WTC11 (cell line): ENCODE measurements at regions not wholly inside any gene's neighbourhood (a gene's known extent, or its start where the extent isn't known, plus 50 kb on each side); places are given as distances from the start of the nearest gene placed in this dataset.

ENCODE experiments used
- ATAC-seq: fragments of 200-7000 bp; cut with Tn5 transposase; 2 replicates; pipeline ENCODE4 v1.10.0; 2021; ENCODE audit warnings: mild to moderate bottlenecking, moderate library complexity
- CTCF ChIA-PET: fragments of 300-600 bp; sonication (Branson Sonifier 250); formaldehyde crosslinking; loops from one replicate; lab custom pipeline; 2021; ENCODE audit warnings: antibody characterized with exemption; lab: Charles Lee
- POLR2A ChIA-PET: fragments of 350-600 bp; sonication (Branson Sonifier 250); formaldehyde crosslinking; loops from one replicate; lab custom pipeline; 2021; ENCODE audit warnings: antibody characterized with exemption; lab: Charles Lee
- DNase-seq: peaks from one replicate; pipeline ENCODE4 v3.0.0; 2021; ENCODE audit warnings: low spot score
- H3K27ac Mint-ChIP-seq: 2 replicates; pipeline ENCODE4 v1.8.0; 2021; ENCODE audit warnings: mixed read lengths
- H3K27me3 Mint-ChIP-seq: 2 replicates; pipeline ENCODE4 v1.8.0; 2021; ENCODE audit warnings: low read depth, mild to moderate bottlenecking, moderate library complexity, mixed read lengths
- H3K36me3 Mint-ChIP-seq: 2 replicates; pipeline ENCODE4 v1.8.0; 2021; ENCODE audit warnings: mixed read lengths
- H3K4me1 Mint-ChIP-seq: 2 replicates; pipeline ENCODE4 v1.8.0; 2022; ENCODE audit warnings: mixed read lengths
- H3K4me3 Mint-ChIP-seq: 2 replicates; pipeline ENCODE4 v1.8.0; 2021; ENCODE audit warnings: mild to moderate bottlenecking, moderate library complexity, mixed read lengths
- H3K9me3 Mint-ChIP-seq: 2 replicates; pipeline ENCODE4 v1.8.0; 2021; ENCODE audit warnings: mixed read lengths
- ELF4 ChIP-seq: sonication (generic); formaldehyde crosslinking; IDR thresholded peaks from 2 replicates; pipeline ENCODE4 v1.8.1; 2022; ENCODE audit warnings: low read depth, mild to moderate bottlenecking, moderate library complexity, missing genetic modification reagents
- EMX1 ChIP-seq: fragments of 250-450 bp; sonication (Bioruptor Pico); IDR thresholded peaks from 2 replicates; pipeline ENCODE4 v1.8.0; 2021; ENCODE audit warnings: mild to moderate bottlenecking
- FOXK1 ChIP-seq: sonication (generic); formaldehyde crosslinking; IDR thresholded peaks from 2 replicates; pipeline ENCODE4 v1.8.0; 2022; ENCODE audit warnings: mild to moderate bottlenecking, moderate library complexity, missing genetic modification reagents
- JAZF1 ChIP-seq: fragments of 250-450 bp; sonication (Bioruptor Pico); IDR thresholded peaks from 2 replicates; pipeline ENCODE4 v1.9.0; 2021; ENCODE audit warnings: moderate library complexity, mild to moderate bottlenecking, inconsistent platforms
- MXD4 ChIP-seq: fragments of 250-450 bp; sonication (Bioruptor Pico); IDR thresholded peaks from 2 replicates; pipeline ENCODE4 v1.8.0; 2021; ENCODE audit warnings: mild to moderate bottlenecking, moderate library complexity, borderline replicate concordance
- NR1H2 ChIP-seq: sonication (generic); formaldehyde crosslinking; IDR thresholded peaks from 2 replicates; pipeline ENCODE4 v1.9.0; 2021; ENCODE audit warnings: mild to moderate bottlenecking, moderate library complexity, missing genetic modification reagents
- NR3C1 ChIP-seq: sonication (generic); formaldehyde crosslinking; conservative IDR thresholded peaks from 2 replicates; pipeline ENCODE4 v1.8.1; 2023; ENCODE audit warnings: low read depth, mild to moderate bottlenecking, missing genetic modification reagents
- OVOL2 ChIP-seq: fragments of 250-450 bp; sonication (Bioruptor Pico); IDR thresholded peaks from 2 replicates; pipeline ENCODE4 v1.9.0; 2021; ENCODE audit warnings: mild to moderate bottlenecking, borderline replicate concordance
- RELA ChIP-seq: sonication (generic); formaldehyde crosslinking; IDR thresholded peaks from 2 replicates; pipeline ENCODE4 v1.8.1; 2022; ENCODE audit warnings: missing genetic modification reagents, mild to moderate bottlenecking, borderline replicate concordance
- RORB ChIP-seq: fragments of 250-450 bp; sonication (Bioruptor Pico); IDR thresholded peaks from 2 replicates; pipeline ENCODE4 v1.9.0; 2021; ENCODE audit warnings: mild to moderate bottlenecking
- SOX15 ChIP-seq: fragments of 250-450 bp; sonication (Bioruptor Pico); IDR thresholded peaks from 2 replicates; pipeline ENCODE4 v1.9.0; 2021; ENCODE audit warnings: mild to moderate bottlenecking
- ZNF232 ChIP-seq: sonication (generic); formaldehyde crosslinking; IDR thresholded peaks from 2 replicates; pipeline ENCODE4 v1.8.0; 2022; ENCODE audit warnings: mild to moderate bottlenecking, missing genetic modification reagents
- ZNF263 ChIP-seq: sonication (generic); formaldehyde crosslinking; IDR thresholded peaks from 2 replicates; pipeline ENCODE4 v1.8.1; 2022; ENCODE audit warnings: low read depth, mild to moderate bottlenecking, moderate library complexity, missing genetic modification reagents
- TF ChIP-seq, protein P1 (sequence below): sonication (generic); formaldehyde crosslinking; IDR thresholded peaks from 2 replicates; pipeline ENCODE4 v1.8.1; 2022; ENCODE audit warnings: mild to moderate bottlenecking, moderate library complexity, missing genetic modification reagents
- TF ChIP-seq, protein P2 (sequence below): sonication (generic); formaldehyde crosslinking; IDR thresholded peaks from 2 replicates; pipeline ENCODE4 v1.8.1; 2023; ENCODE audit warnings: mild to moderate bottlenecking, missing genetic modification reagents, moderate library complexity
- TF ChIP-seq, protein P3 (sequence below): fragments of 250-450 bp; sonication (Bioruptor Pico); IDR thresholded peaks from 2 replicates; pipeline ENCODE4 v1.9.0; 2021; ENCODE audit warnings: mild to moderate bottlenecking
- TF ChIP-seq, protein P4 (sequence below): sonication (generic); formaldehyde crosslinking; IDR thresholded peaks from 2 replicates; pipeline ENCODE4 v1.8.1; 2022; ENCODE audit warnings: low read depth, missing genetic modification reagents, borderline replicate concordance
- TF ChIP-seq, protein P5 (sequence below): fragments of 250-450 bp; sonication (Bioruptor Pico); IDR thresholded peaks from 2 replicates; pipeline ENCODE4 v1.9.0; 2021; ENCODE audit warnings: mild to moderate bottlenecking, borderline replicate concordance
- TF ChIP-seq, protein P6 (sequence below): fragments of 250-450 bp; sonication (Bioruptor Pico); IDR thresholded peaks from 2 replicates; pipeline ENCODE4 v1.9.0; 2021; ENCODE audit warnings: mild to moderate bottlenecking

DNA sequence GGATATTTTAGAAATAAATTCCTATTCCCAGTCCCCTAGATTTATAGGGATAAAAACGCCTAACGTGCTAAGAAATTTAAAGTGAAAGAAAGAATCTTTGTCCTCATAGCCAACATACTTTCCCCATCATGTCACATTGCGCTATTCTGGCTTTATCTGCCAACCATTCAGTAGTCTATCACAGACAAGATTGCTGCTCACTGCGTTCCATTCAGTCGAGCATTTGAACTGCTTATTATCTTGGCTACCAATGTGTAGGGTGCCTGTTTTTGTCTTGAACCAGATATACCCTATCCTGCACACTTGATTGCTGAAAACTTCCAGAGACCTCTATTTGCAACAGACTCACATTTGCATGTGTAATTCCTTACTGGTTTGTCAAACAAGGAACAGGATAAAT lies 751.5 kb downstream of the EPHA7 start:
- ChIA-PET CTCF (interaction anchor here (1.2 kb wide), 1 partner anchor 24 kb away, joined by 3 read pairs; no protein-coding TSS in a partner anchor), POLR2A (no interaction called here)
- H3K36me3 Mint-ChIP-seq, result no peaks in the 10 kb centered on the region
- no peaks in the 10 kb centered on the region for H3K27me3 Mint-ChIP-seq
- ATAC-seq (no peak), DNase-seq (no peak)
- TF ChIP-seq, protein P1, sequence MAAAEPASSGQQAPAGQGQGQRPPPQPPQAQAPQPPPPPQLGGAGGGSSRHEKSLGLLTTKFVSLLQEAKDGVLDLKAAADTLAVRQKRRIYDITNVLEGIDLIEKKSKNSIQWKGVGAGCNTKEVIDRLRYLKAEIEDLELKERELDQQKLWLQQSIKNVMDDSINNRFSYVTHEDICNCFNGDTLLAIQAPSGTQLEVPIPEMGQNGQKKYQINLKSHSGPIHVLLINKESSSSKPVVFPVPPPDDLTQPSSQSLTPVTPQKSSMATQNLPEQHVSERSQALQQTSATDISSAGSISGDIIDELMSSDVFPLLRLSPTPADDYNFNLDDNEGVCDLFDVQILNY (CRISPR knock-in tag), result no peak
- TF ChIP-seq RORB (CRISPR knock-in tag) (no peak), JAZF1 (CRISPR knock-in tag) (no peak), ELF4 (CRISPR knock-in tag) (no peak), OVOL2 (CRISPR knock-in tag) (no peak), NR1H2 (no peak), FOXK1 (no peak), EMX1 (CRISPR knock-in tag) (no peak)
- H3K4me1 Mint-ChIP-seq, result no peaks in the 10 kb centered on the region
- peaks cover 5% of the 10 kb centered on the region; the same call in 1 of the 2 replicates for H3K9me3 Mint-ChIP-seq
- H3K27ac Mint-ChIP-seq, result no peak overlapping the region
- H3K4me3 Mint-ChIP-seq, result no peak overlapping the region

DNA sequence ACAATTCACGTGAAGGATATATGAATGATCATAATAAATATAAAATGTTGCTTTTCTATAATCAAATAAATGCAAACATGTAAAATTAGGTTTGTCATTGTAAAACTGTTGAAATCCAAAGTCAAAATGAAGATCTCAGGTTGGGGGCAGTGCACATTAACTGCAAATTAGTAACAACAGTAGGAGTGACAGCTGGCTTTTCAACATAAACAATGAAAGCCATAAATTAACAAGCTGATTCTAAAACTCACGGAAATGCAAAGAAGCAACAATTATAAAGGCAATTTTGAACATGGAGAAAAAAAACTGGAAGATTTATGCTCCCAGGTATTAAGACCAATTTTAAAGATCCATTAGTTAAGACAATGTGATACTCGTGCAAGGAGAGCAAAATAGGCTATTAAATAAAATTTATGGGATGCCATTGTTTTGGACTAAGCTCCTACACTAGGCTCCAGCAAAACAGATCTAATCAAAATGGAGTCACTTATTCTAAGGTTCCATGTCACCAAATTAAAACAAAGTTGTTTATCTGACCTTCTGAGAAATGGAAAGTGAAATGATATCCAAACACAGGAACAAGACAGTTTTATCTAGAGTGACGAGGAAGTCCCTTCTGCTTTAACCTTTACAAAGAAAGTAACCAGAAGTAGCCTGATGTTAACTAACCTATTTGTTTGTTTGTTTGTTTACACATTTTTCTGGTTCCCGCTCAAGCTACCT lies 770.8 kb downstream of the EPHA7 start:
- POLR2A ChIA-PET, result no interaction called here
- ATAC-seq, result no peak
- no peak overlapping the region for H3K27ac Mint-ChIP-seq
- 0 out of 2 replicates have a peak, but pooled peaks cover 2% of the 10 kb centered on the region for H3K4me1 Mint-ChIP-seq
- CTCF ChIA-PET, result no interaction called here
- TF ChIP-seq, protein P2, sequence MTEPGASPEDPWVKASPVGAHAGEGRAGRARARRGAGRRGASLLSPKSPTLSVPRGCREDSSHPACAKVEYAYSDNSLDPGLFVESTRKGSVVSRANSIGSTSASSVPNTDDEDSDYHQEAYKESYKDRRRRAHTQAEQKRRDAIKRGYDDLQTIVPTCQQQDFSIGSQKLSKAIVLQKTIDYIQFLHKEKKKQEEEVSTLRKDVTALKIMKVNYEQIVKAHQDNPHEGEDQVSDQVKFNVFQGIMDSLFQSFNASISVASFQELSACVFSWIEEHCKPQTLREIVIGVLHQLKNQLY, result no peak
- TF ChIP-seq NR1H2 (no peak), ELF4 (CRISPR knock-in tag) (no peak), MXD4 (CRISPR knock-in tag) (no peak)
- TF ChIP-seq, protein P3, sequence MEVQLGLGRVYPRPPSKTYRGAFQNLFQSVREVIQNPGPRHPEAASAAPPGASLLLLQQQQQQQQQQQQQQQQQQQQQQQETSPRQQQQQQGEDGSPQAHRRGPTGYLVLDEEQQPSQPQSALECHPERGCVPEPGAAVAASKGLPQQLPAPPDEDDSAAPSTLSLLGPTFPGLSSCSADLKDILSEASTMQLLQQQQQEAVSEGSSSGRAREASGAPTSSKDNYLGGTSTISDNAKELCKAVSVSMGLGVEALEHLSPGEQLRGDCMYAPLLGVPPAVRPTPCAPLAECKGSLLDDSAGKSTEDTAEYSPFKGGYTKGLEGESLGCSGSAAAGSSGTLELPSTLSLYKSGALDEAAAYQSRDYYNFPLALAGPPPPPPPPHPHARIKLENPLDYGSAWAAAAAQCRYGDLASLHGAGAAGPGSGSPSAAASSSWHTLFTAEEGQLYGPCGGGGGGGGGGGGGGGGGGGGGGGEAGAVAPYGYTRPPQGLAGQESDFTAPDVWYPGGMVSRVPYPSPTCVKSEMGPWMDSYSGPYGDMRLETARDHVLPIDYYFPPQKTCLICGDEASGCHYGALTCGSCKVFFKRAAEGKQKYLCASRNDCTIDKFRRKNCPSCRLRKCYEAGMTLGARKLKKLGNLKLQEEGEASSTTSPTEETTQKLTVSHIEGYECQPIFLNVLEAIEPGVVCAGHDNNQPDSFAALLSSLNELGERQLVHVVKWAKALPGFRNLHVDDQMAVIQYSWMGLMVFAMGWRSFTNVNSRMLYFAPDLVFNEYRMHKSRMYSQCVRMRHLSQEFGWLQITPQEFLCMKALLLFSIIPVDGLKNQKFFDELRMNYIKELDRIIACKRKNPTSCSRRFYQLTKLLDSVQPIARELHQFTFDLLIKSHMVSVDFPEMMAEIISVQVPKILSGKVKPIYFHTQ (CRISPR knock-in tag), result no peak
- TF ChIP-seq, protein P4, sequence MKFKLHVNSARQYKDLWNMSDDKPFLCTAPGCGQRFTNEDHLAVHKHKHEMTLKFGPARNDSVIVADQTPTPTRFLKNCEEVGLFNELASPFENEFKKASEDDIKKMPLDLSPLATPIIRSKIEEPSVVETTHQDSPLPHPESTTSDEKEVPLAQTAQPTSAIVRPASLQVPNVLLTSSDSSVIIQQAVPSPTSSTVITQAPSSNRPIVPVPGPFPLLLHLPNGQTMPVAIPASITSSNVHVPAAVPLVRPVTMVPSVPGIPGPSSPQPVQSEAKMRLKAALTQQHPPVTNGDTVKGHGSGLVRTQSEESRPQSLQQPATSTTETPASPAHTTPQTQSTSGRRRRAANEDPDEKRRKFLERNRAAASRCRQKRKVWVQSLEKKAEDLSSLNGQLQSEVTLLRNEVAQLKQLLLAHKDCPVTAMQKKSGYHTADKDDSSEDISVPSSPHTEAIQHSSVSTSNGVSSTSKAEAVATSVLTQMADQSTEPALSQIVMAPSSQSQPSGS (CRISPR knock-in tag), result no peak
- no peaks in the 10 kb centered on the region; the same call in 1 of the 2 replicates for H3K27me3 Mint-ChIP-seq
- DNase-seq, result no peak
- peaks cover 13% of the 10 kb centered on the region for H3K9me3 Mint-ChIP-seq
- H3K36me3 Mint-ChIP-seq, result no peaks in the 10 kb centered on the region
- H3K4me3 Mint-ChIP-seq, result no peak overlapping the region

DNA sequence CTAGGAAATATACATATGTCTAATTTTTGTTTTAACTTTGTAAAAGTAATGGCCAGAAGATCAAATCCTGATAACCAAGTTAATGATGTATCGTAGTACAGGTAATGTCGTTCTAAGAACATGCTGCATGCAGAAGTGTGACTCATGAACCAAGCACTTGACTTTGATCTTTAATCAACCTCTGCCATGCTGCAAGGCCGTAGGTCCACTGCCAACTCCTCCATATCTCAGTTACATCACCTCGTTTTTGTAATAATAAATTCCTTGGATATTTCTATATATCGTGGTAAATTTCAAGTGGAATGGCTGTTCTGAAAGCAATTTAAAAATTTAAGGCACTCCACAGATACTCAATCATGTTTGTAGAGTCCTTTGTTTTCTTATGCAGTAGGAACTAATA lies 771.7 kb downstream of the EPHA7 start:
- Mint-ChIP-seq H3K27ac (no peak overlapping the region), H3K36me3 (no peaks in the 10 kb centered on the region), H3K4me1 (0 out of 2 replicates have a peak, but pooled peaks cover 2% of the 10 kb centered on the region), H3K27me3 (no peaks in the 10 kb centered on the region), H3K4me3 (no peak overlapping the region), H3K9me3 (peaks cover 12% of the 10 kb centered on the region)
- ChIA-PET POLR2A (interaction anchor here (0.6 kb wide), 1 partner anchor 240 kb away, joined by 3 read pairs; no protein-coding TSS in a partner anchor), CTCF (no interaction called here)
- DNase-seq, result no peak
- ATAC-seq, result no peak
- no peak for TF ChIP-seq SOX15 (CRISPR knock-in tag)
- TF ChIP-seq, protein P5, sequence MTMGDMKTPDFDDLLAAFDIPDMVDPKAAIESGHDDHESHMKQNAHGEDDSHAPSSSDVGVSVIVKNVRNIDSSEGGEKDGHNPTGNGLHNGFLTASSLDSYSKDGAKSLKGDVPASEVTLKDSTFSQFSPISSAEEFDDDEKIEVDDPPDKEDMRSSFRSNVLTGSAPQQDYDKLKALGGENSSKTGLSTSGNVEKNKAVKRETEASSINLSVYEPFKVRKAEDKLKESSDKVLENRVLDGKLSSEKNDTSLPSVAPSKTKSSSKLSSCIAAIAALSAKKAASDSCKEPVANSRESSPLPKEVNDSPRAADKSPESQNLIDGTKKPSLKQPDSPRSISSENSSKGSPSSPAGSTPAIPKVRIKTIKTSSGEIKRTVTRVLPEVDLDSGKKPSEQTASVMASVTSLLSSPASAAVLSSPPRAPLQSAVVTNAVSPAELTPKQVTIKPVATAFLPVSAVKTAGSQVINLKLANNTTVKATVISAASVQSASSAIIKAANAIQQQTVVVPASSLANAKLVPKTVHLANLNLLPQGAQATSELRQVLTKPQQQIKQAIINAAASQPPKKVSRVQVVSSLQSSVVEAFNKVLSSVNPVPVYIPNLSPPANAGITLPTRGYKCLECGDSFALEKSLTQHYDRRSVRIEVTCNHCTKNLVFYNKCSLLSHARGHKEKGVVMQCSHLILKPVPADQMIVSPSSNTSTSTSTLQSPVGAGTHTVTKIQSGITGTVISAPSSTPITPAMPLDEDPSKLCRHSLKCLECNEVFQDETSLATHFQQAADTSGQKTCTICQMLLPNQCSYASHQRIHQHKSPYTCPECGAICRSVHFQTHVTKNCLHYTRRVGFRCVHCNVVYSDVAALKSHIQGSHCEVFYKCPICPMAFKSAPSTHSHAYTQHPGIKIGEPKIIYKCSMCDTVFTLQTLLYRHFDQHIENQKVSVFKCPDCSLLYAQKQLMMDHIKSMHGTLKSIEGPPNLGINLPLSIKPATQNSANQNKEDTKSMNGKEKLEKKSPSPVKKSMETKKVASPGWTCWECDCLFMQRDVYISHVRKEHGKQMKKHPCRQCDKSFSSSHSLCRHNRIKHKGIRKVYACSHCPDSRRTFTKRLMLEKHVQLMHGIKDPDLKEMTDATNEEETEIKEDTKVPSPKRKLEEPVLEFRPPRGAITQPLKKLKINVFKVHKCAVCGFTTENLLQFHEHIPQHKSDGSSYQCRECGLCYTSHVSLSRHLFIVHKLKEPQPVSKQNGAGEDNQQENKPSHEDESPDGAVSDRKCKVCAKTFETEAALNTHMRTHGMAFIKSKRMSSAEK (CRISPR knock-in tag), result no peak
- TF ChIP-seq ZNF232, result no peak
- no peak for TF ChIP-seq EMX1 (CRISPR knock-in tag)
- TF ChIP-seq, protein P6, sequence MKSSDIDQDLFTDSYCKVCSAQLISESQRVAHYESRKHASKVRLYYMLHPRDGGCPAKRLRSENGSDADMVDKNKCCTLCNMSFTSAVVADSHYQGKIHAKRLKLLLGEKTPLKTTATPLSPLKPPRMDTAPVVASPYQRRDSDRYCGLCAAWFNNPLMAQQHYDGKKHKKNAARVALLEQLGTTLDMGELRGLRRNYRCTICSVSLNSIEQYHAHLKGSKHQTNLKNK (CRISPR knock-in tag), result no peak
- TF ChIP-seq, protein P2, result no peak
- TF ChIP-seq RELA (CRISPR knock-in tag), result no peak
- no peak for TF ChIP-seq NR3C1 (CRISPR knock-in tag)
- no peak for TF ChIP-seq ZNF263 (CRISPR knock-in tag)
